GM19468 (cell line): ENCODE measurements at regions not wholly inside any gene's neighbourhood (a gene's known extent, or its start where the extent isn't known, plus 50 kb on each side); places are given as distances from the start of the nearest gene placed in this dataset.
"Not testable (repeated sequence)": the region's sequence is repeated elsewhere in the genome, so short reads cannot be mapped to it uniquely, and the experiment has no call there.

ENCODE experiments used
- ATAC-seq: cut with Tn5 transposase; IDR thresholded peaks from one replicate; pipeline ENCODE4 v1.9.1; 2021; ENCODE audit warnings: mild to moderate bottlenecking, moderate library complexity, moderate number of reproducible peaks; ENCODE audit not compliant: unreplicated experiment; ENCODE audit errors: extremely low read depth

GRCh38 chr12:82625523-82625922 lies 61.2 kb upstream of the TMTC2 start:
- no peak for ATAC-seq

- no peak for ATAC-seq
Measured at GRCh38 chr12:82627799-82628198, 58.9 kb upstream of the TMTC2 start.

DNA sequence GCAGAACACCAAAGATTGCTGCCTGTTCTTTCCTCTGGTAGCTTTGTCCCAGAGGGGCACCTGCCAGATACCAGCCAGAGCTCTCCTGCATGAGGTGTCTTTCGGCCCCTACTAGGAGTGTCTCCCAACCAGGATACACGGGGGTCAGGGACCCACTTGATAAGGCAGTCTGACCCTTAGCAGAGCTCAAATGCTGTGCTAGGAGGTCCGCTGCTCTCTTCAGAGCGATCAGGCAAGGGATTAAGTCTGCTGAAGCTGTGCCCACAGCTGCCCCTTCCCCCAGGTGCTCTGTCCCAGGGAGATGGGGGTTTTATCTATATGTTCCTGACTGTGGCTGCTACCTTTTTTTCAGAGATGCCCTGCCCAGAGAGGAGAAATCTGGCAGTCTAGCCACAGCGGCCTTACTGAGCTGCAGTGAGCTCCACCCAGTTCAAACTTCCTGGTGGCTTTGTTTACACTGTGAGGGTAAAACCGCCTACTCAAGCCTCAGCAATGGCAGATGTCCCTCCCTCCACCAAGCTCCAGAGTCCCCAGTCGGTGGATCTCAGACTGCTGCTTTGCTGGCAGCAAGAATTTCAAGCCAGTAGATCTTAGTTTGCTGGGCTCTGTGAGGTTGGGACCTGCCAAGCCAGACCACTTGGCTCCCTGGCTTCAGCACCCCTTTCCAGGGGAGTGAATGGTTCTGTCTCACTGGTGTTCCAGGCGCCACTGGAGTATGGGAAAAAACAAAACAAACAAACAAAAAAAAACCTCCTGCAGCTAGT lies 52.0 kb upstream of the TMTC2 start:
- ATAC-seq: not testable (repeated sequence)

- no peak for ATAC-seq
Measured at GRCh38 chr12:82635263-82635662, 51.4 kb upstream of the TMTC2 start.
